Prostate gland (tissue), 2 donors: ENCODE measurements at regions not wholly inside any gene's neighbourhood (a gene's known extent, or its start where the extent isn't known, plus 50 kb on each side); places are given as distances from the start of the nearest gene placed in this dataset.

ENCODE experiments used
- DNase-seq: peaks from one replicate; pipeline ENCODE4 v3.0.0-alpha.2; 2019; ENCODE audit warnings: low spot score
- H3K27ac ChIP-seq, 2 donors: fragments of 200-600 bp; sonication (generic); 2 replicates each; pipeline ENCODE4 v1.5.1; 2017 to 2019
- H3K27me3 ChIP-seq: fragments of 200-600 bp; sonication (generic); replicated peaks from 2 replicates; pipeline ENCODE4 v1.5.1; 2019; ENCODE audit not compliant: insufficient read depth
- H3K36me3 ChIP-seq, 2 donors: fragments of 200-600 bp; sonication (generic); 1 replicate in 1 of 2; 2 replicates in 1 of 2; pipeline versions ENCODE4 v1.5.1 to v1.8.1; 2017 to 2019
- H3K4me1 ChIP-seq: fragments of 200-600 bp; sonication (generic); replicated peaks from 2 replicates; pipeline ENCODE4 v1.5.1; 2019
- H3K4me3 ChIP-seq, 2 donors: fragments of 200-600 bp; sonication (generic); 2 replicates each; pipeline ENCODE4 v1.5.1; 2017 to 2019
- H3K9me3 ChIP-seq: fragments of 200-600 bp; sonication (generic); 2 replicates; pipeline ENCODE4 v1.5.1; 2017
- POLR2A ChIP-seq: fragments of 450-650 bp; IDR thresholded peaks from one replicate; pipeline ENCODE4 v1.6.1; 2016; ENCODE audit warnings: antibody characterized with exemption, mild to moderate bottlenecking
- POLR2AphosphoS5 ChIP-seq: sonication (generic); formaldehyde crosslinking; IDR thresholded peaks from one replicate; pipeline ENCODE4 v1.6.1; 2017; ENCODE audit warnings: antibody characterized with exemption
- WGBS: methylation state at CpG from one replicate; pipeline ENCODE4 v1.1.5; 2018; 5-methylcytosine and 5-hydroxymethylcytosine counted together
- intact Hi-C: fragments of 100-400 bp; cut with DNase I; formaldehyde crosslinking; loops from one replicate; pipeline ENCODE4 v1.14.2; 2022
- TF ChIP-seq, protein P1 (sequence below), 4 experiments: fragments of 200-600 bp in 2 of 4; fragments of 450-650 bp in 2 of 4; sonication (generic) in 2 of 4; IDR thresholded peaks; 1 replicate in 3 of 4; 2 replicates in 1 of 4; pipeline ENCODE4 v1.5.1; 2016 to 2019; ENCODE audit warnings: antibody characterized with exemption in 4 of 4, mild to moderate bottlenecking in 2 of 4, moderate library complexity in 2 of 4

DNA sequence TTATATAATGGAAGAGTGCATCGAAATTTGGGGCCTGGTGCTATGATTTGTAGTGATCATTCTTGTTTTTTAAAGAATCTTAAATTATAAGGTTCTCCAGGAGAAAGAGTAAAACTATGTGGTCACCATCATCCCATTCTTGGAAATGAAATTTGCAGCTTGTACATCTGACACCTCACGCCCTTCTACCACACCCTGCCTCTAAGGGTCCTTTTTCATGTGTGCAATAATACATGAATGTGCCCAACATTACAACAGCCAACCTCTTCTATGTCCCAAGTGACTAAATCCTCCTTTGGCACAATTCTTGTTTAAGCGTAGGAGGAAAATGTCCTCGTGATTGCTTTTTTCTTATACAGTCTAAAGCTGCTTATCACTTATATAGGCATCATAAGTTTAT is 636.5 kb upstream of the NOVA1 start:
- 88% methylated on average over 4 of the region's 4 CpGs for WGBS
- H3K36me3 ChIP-seq, result no peaks in the 10 kb centered on the region
- H3K27ac ChIP-seq, result no peak overlapping the region
- DNase-seq, result no peak
- H3K4me1 ChIP-seq, result no peaks in the 10 kb centered on the region
- H3K27me3 ChIP-seq, result no peaks in the 10 kb centered on the region
- no peaks in the 10 kb centered on the region for H3K9me3 ChIP-seq
- intact Hi-C loops, result no loop called here
- no peak for TF ChIP-seq POLR2AphosphoS5
- TF ChIP-seq, protein P1, sequence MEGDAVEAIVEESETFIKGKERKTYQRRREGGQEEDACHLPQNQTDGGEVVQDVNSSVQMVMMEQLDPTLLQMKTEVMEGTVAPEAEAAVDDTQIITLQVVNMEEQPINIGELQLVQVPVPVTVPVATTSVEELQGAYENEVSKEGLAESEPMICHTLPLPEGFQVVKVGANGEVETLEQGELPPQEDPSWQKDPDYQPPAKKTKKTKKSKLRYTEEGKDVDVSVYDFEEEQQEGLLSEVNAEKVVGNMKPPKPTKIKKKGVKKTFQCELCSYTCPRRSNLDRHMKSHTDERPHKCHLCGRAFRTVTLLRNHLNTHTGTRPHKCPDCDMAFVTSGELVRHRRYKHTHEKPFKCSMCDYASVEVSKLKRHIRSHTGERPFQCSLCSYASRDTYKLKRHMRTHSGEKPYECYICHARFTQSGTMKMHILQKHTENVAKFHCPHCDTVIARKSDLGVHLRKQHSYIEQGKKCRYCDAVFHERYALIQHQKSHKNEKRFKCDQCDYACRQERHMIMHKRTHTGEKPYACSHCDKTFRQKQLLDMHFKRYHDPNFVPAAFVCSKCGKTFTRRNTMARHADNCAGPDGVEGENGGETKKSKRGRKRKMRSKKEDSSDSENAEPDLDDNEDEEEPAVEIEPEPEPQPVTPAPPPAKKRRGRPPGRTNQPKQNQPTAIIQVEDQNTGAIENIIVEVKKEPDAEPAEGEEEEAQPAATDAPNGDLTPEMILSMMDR (IDR thresholded peaks at IDR 0.05), result no peak
- no peak for TF ChIP-seq POLR2A
- H3K4me3 ChIP-seq, result no peak overlapping the region

- H3K27ac ChIP-seq, result no peak overlapping the region
- no peak overlapping the region for H3K4me3 ChIP-seq
- no peaks in the 10 kb centered on the region for H3K4me1 ChIP-seq
- no peaks in the 10 kb centered on the region for H3K27me3 ChIP-seq
- no peak for DNase-seq
- 63% methylated on average over 2 of the region's 2 CpGs for WGBS
- H3K36me3 ChIP-seq, result no peaks in the 10 kb centered on the region
- no peaks in the 10 kb centered on the region for H3K9me3 ChIP-seq
- intact Hi-C loops, result no loop called here
- TF ChIP-seq, protein P1 (IDR thresholded peaks at IDR 0.05), result no peak
- TF ChIP-seq POLR2AphosphoS5 (no peak), POLR2A (no peak)
Observed at GRCh38 chr14:27236601-27237000, 638.8 kb upstream of the NOVA1 start.

- Histone ChIP-seq H3K4me1 (no peaks in the 10 kb centered on the region), H3K4me3 (no peak overlapping the region), H3K36me3 (no peaks in the 10 kb centered on the region), H3K27me3 (no peaks in the 10 kb centered on the region), H3K9me3 (no peaks in the 10 kb centered on the region), H3K27ac (no peak overlapping the region)
- WGBS, result 40% methylated on average over 3 of the region's 3 CpGs
- no peak for TF ChIP-seq POLR2AphosphoS5
- TF ChIP-seq POLR2A, result no peak
- TF ChIP-seq, protein P1 (IDR thresholded peaks at IDR 0.05), result no peak
- no peak for DNase-seq
- intact Hi-C loops, result no loop called here
Observed at GRCh38 chr14:27242874-27243273, 645.0 kb upstream of the NOVA1 start.

DNA sequence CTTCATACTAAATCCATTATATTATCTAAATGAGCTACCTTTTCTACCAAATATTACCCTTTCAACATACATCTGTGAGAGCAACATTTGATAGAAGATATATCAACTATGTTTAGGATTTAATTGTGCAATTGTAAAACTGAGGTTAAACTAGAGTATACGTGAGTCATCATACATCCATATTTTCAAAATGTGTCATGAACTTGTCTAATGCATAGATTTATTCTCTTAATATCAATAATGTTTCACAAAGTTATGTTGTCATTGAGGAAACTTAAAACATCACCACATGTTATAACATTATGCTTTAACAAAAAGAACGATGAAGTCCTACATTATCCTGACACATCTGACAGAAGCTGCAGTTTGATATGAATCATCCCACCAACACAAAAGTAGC is 645.5 kb upstream of the NOVA1 start:
- H3K4me3 ChIP-seq, result no peak overlapping the region
- no peak overlapping the region for H3K27ac ChIP-seq
- no peaks in the 10 kb centered on the region for H3K4me1 ChIP-seq
- WGBS, result 63% methylated on average over 2 of the region's 2 CpGs
- no peaks in the 10 kb centered on the region for H3K36me3 ChIP-seq
- intact Hi-C loops, result no loop called here
- no peak for DNase-seq
- H3K9me3 ChIP-seq, result no peaks in the 10 kb centered on the region
- no peak for TF ChIP-seq POLR2A
- TF ChIP-seq, protein P1 (IDR thresholded peaks at IDR 0.05), result no peak
- no peak for TF ChIP-seq POLR2AphosphoS5
- H3K27me3 ChIP-seq, result no peaks in the 10 kb centered on the region

DNA sequence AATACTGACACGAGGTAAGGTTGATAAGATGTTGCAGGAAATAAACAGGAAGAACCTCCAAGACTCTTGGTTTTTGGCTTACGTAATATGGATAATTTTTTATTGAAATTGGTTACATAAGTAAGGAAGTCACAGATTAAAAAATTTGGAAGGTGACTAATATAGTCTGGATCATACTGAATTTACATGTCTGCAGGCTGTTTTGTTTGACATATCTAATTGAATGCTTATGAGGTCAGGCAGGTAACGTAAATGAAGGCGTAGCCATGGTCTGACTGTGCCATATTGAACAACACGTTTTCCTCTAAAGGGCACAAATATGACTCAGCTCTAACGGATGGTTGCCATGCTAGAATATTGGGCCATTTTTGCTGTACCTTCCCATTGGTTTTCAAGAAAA is 648.1 kb upstream of the NOVA1 start:
- WGBS, result 90% methylated on average over 6 of the region's 6 CpGs
- no peaks in the 10 kb centered on the region for H3K27me3 ChIP-seq
- no peaks in the 10 kb centered on the region for H3K36me3 ChIP-seq
- no peak for DNase-seq
- no peaks in the 10 kb centered on the region for H3K9me3 ChIP-seq
- intact Hi-C loops, result no loop called here
- TF ChIP-seq POLR2A, result no peak
- H3K4me3 ChIP-seq, result no peak overlapping the region
- no peak overlapping the region for H3K27ac ChIP-seq
- H3K4me1 ChIP-seq, result no peaks in the 10 kb centered on the region
